Dermis microvascular lymphatic vessel endothelial cell (primary cell): ENCODE measurements at regions not wholly inside any gene's neighbourhood (a gene's known extent, or its start where the extent isn't known, plus 50 kb on each side); places are given as distances from the start of the nearest gene placed in this dataset.

Experiments
- DNase-seq, 2 donors: peaks; one replicate each; pipeline versions ENCODE4 v3.0.0 to v3.0.0-alpha.2; 2010; ENCODE audit warnings: low read depth in 2 of 2

DNA sequence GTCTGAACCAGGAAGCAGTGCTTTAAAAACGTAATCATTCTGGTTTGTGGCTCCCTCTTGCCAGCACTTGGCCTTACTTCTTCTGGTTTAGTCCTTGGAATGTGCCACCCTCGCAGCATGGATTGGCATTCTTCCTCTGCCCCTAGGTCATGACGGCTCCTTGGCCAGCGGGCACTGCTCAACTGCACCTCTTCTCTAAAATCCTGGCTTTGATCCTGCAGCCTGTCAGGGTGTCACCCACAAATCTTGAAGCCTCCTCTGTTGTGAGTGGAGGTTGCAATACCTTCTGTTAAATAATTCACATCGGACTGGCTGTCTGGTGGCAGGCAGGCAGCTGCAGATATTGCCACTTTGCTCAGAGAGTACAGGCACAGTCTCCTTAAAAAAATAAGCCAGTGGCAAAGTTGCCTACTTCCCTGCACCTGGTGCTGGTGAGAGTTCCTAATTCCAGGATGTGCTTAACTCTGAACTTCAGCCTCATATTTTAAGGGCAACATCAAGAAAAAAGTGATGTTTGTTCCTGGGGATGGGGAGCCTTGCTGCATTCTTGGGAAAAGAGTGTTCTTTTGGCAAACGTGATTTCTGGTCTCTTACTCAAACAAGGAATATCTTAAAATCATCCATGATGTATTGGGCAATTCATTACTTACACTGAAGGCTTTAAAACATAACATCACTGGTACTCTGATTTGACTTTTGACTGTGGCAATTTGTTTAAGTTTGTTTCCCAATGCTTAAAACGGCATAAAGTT is 179.8 kb downstream of the FOXA2 start:
- DNase-seq: no peak

DNA sequence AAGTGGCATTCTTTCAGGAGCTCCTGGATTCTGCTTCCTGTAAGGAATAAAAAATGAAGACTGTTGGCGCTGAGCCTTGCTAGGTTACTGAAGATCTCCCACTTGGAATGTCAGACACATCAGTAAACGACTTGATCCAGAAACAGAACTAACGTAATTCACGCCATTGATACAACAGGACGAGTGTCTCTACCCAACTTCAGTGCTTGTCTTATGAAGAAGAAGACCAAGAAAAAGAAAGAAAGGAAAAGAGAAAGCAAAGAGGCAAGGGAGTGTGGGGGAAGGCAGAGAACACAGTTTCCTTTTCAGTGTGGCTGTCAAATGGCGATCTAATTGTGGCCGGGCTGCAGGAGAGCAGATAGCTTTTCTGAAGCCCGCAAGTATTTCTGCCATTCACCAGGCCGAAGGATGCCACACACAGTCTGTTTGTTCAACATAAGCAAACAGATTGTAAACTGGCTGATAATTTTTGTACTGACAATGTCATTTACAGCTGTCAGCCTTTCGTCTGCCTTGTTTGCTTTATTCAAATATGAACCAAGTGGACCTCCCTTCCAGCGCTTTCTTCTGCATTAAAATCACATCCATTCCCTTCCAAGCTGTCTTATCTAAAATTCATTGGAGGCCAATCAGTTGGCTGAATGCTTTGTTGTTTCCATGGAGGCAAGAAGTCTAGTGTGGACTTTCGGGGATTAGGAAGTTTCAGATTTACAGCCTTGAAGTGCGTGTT is 180.6 kb downstream of the FOXA2 start:
- no peak for DNase-seq

DNA sequence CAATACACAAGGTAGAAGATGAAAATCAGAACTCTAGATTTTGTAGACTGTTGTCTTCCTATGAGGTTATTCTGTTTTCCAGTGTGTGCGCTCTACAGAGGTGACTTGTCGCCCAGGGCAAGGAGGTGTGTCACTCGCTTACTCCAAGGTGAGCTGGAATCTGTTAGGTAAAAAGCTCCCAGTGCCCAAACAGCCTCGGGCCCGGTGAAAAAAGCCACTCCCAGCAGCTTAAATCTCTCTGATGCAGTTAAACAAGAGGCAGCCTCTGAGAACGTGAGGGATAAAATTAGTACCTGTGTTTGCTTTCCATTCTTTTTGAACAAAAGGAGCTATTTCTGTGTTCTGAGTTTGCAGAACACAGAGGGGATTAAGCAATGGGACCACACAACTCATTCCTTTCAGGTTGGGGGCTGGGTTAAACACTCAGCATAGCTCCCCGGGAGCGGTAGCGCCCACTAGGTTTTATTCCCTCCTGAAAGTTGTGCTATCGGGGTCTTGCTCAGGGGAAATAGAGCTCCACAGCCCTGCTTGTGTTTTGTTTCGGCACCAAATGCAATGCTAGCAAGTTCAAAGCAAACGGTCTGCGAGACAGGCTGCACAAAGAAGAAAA is 181.2 kb downstream of the FOXA2 start:
- DNase-seq: no peak

- DNase-seq: no peak
Measured at GRCh38 chr20:22402550-22402949, 181.8 kb downstream of the FOXA2 start.

GRCh38 chr20:22400440-22400839 is 183.9 kb downstream of the FOXA2 start:
- no peak for DNase-seq

DNA sequence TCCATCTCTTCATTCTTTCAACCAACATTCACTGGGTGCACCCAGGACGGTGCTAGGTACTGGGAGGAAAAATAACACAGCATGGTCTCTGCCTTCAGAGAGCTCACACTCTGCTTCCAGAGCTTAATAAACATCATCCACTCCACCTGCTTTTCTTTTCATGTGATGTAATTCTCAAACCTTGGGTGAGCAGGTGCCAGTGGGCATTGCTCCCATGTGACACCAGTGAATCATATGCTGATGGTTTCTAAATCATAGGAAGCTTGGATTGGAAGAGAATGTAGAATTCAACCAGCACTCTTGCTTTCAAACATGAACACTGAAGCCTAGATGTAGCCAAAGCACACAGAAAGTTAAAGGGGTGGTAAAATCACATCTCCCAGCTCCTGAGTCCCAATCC is 189.8 kb downstream of the FOXA2 start:
- DNase-seq: no peak

- DNase-seq: no peak
Measured at GRCh38 chr20:22390543-22390903, 193.8 kb downstream of the FOXA2 start.

GRCh38 chr20:22389836-22390542 is 194.4 kb downstream of the FOXA2 start:
- no peak for DNase-seq

- DNase-seq: no peak
Measured at GRCh38 chr20:22387452-22387851, 196.9 kb downstream of the FOXA2 start.

- DNase-seq: no peak
Measured at GRCh38 chr20:22386306-22386623, 198.1 kb downstream of the FOXA2 start.

DNA sequence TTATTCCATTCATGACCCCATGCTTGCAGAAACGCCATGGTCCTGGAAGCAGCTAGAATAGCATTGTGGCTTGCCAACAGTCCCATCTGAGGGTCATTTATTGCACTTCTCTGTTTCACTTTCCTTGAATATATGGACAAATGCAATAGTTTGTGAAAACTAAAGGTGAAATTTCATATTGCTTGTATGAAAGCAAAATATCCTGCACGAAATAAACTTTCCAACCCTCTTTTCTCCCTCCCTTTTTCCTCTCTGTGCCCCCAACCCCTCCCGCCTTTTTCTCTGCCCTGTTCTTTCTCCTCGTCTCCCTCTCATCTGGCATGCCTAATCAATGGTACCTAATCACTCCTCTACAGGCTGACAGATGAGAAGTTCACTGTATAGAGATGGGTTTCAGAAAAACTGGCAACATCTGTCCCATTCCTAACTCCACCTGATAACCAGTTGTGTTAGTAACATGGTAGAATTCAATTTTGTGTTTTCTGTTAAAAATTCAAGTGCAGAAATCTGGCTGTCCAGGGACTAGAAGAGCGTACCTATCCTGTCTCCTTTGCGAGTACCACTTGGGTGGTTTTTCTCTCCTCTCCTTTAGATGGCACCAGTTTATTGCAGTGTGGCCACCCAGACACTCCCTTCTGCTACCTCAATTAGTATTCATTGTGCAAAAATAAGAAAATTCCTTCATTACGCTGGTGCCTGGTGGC is 198.6 kb downstream of the FOXA2 start:
- no peak for DNase-seq

GRCh38 chr20:22384978-22385377 is 199.4 kb downstream of the FOXA2 start:
- DNase-seq: no peak

- DNase-seq: no peak
Measured at GRCh38 chr20:22383156-22383555, 201.2 kb downstream of the FOXA2 start.

- DNase-seq: no peak
Measured at GRCh38 chr20:22382742-22383141, 201.6 kb downstream of the FOXA2 start.

- no peak for DNase-seq
Measured at GRCh38 chr20:22381812-22382416, 202.5 kb downstream of the FOXA2 start.

GRCh38 chr20:22379472-22379871 is 204.9 kb downstream of the FOXA2 start:
- no peak for DNase-seq

GRCh38 chr20:22374678-22375590 is 209.4 kb downstream of the FOXA2 start:
- DNase-seq: no peak

GRCh38 chr20:22374066-22374465 is 210.3 kb downstream of the FOXA2 start:
- no peak for DNase-seq

GRCh38 chr20:22373164-22373895 is 211.0 kb downstream of the FOXA2 start:
- no peak for DNase-seq

GRCh38 chr20:22371843-22372242 is 212.5 kb downstream of the FOXA2 start:
- DNase-seq: no peak
